Immature natural killer cell (primary cell): ENCODE measurements at regions not wholly inside any gene's neighbourhood (a gene's known extent, or its start where the extent isn't known, plus 50 kb on each side); places are given as distances from the start of the nearest gene placed in this dataset.
"Not testable (repeated sequence)": the region's sequence is repeated elsewhere in the genome, so short reads cannot be mapped to it uniquely, and the experiment has no call there.

ENCODE experiments used
- DNase-seq, 3 donors: peaks; one replicate each; pipeline ENCODE4 v3.0.0; 2022; ENCODE audit warnings: mixed read lengths in 1 of 3
- H3K27ac Mint-ChIP-seq, 6 donors: one replicate each; pipeline ENCODE4 v1.8.0; 2020; ENCODE audit warnings: mixed read lengths in 6 of 6, mild to moderate bottlenecking in 5 of 6, inconsistent platforms in 4 of 6, moderate library complexity in 3 of 6
- H3K27me3 Mint-ChIP-seq, 3 donors: one replicate each; pipeline ENCODE4 v1.8.0; 2020 to 2021; ENCODE audit warnings: low read depth in 3 of 3, mild to moderate bottlenecking in 3 of 3, mixed read lengths in 3 of 3, moderate library complexity in 3 of 3, inconsistent platforms in 1 of 3
- H3K36me3 Mint-ChIP-seq, 3 donors: one replicate each; pipeline ENCODE4 v1.8.0; 2020; ENCODE audit warnings: mixed read lengths in 3 of 3, inconsistent platforms in 2 of 3, mild to moderate bottlenecking in 2 of 3
- H3K4me1 Mint-ChIP-seq, 2 donors: one replicate each; pipeline ENCODE4 v1.8.0; 2020; ENCODE audit warnings: inconsistent platforms in 2 of 2, mild to moderate bottlenecking in 2 of 2, mixed read lengths in 2 of 2, moderate library complexity in 1 of 2
- H3K4me3 Mint-ChIP-seq, 5 donors: one replicate each; pipeline ENCODE4 v1.8.0; 2020; ENCODE audit warnings: mild to moderate bottlenecking in 5 of 5, mixed read lengths in 5 of 5, inconsistent platforms in 3 of 5, moderate library complexity in 3 of 5
- H3K9me3 Mint-ChIP-seq, 6 donors: one replicate each; pipeline ENCODE4 v1.8.0; 2020; ENCODE audit warnings: mild to moderate bottlenecking in 6 of 6, mixed read lengths in 6 of 6, inconsistent platforms in 4 of 6, moderate library complexity in 3 of 6

DNA sequence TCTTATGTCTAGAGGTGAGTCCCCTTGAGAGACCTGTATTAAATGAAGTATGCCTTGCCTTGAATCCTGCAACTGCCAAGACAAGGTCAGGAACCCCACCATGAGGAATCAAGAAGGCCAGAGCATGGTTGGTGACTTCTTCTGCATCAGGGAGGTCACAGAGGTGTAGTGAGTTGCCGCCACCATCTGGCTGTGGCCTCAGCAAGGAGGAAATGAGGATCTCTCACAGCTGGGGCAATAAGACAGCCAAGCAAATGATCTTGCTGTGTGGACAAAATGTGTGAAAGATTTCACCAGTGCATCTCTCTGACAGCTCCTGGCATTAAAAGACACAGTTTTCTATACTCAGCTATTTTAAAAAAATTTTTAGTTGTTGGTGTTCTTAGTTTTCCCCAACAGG is 611.0 kb downstream of the DOK5 start:
- Mint-ChIP-seq H3K27me3 (peaks cover 0 to 2% (median 2%) of the 10 kb centered on the region in 3 donors), H3K27ac (no peak overlapping the region), H3K4me1 (no peaks in the 10 kb centered on the region), H3K36me3 (no peaks in the 10 kb centered on the region), H3K9me3 (peaks cover 4 to 18% (median 10%) of the 10 kb centered on the region in 6 donors), H3K4me3 (no peak overlapping the region)
- no peak for DNase-seq

- no peak for DNase-seq
- Mint-ChIP-seq H3K4me3 (no peak overlapping the region), H3K27ac (no peak overlapping the region), H3K4me1 (no peaks in the 10 kb centered on the region), H3K36me3 (no peaks in the 10 kb centered on the region), H3K27me3 (no peaks in the 10 kb centered on the region), H3K9me3 (peaks cover 4 to 24% (median 8%) of the 10 kb centered on the region in 6 donors)
Measured at GRCh38 chr20:55079917-55080316, 604.5 kb downstream of the DOK5 start.

GRCh38 chr20:55074266-55074840 is 599.0 kb downstream of the DOK5 start:
- H3K27me3 Mint-ChIP-seq, H3K27ac Mint-ChIP-seq, H3K4me1 Mint-ChIP-seq, DNase-seq, H3K36me3 Mint-ChIP-seq, H3K4me3 Mint-ChIP-seq: not testable (repeated sequence)
- H3K9me3 Mint-ChIP-seq: peaks cover 7 to 39% (median 13%) of the 10 kb centered on the region in 6 donors

- Mint-ChIP-seq H3K4me3 (no peak overlapping the region), H3K27ac (no peak overlapping the region), H3K27me3 (no peaks in the 10 kb centered on the region), H3K9me3 (peaks cover 11 to 31% (median 17%) of the 10 kb centered on the region in 6 donors), H3K4me1 (no peaks in the 10 kb centered on the region), H3K36me3 (no peaks in the 10 kb centered on the region)
- DNase-seq: no peak
Measured at GRCh38 chr20:55070001-55070400, 594.6 kb downstream of the DOK5 start.

GRCh38 chr20:55067158-55067825 is 591.9 kb downstream of the DOK5 start:
- DNase-seq: no peak
- no peaks in the 10 kb centered on the region for H3K4me1 Mint-ChIP-seq
- peaks cover 15 to 40% (median 23%) of the 10 kb centered on the region in 6 donors for H3K9me3 Mint-ChIP-seq
- no peaks in the 10 kb centered on the region for H3K27me3 Mint-ChIP-seq
- H3K4me3 Mint-ChIP-seq: no peak overlapping the region
- peaks cover 0 to 4% (median 0%) of the 10 kb centered on the region in 3 donors for H3K36me3 Mint-ChIP-seq
- no peak overlapping the region for H3K27ac Mint-ChIP-seq

GRCh38 chr20:55058938-55059337 is 583.5 kb downstream of the DOK5 start:
- Mint-ChIP-seq H3K4me3 (no peak overlapping the region), H3K36me3 (no peaks in the 10 kb centered on the region), H3K27me3 (peaks cover 0 to 2% (median 0%) of the 10 kb centered on the region in 3 donors), H3K9me3 (peaks cover 4 to 34% (median 17%) of the 10 kb centered on the region in 6 donors), H3K27ac (no peak overlapping the region), H3K4me1 (no peaks in the 10 kb centered on the region)
- no peak for DNase-seq

DNA sequence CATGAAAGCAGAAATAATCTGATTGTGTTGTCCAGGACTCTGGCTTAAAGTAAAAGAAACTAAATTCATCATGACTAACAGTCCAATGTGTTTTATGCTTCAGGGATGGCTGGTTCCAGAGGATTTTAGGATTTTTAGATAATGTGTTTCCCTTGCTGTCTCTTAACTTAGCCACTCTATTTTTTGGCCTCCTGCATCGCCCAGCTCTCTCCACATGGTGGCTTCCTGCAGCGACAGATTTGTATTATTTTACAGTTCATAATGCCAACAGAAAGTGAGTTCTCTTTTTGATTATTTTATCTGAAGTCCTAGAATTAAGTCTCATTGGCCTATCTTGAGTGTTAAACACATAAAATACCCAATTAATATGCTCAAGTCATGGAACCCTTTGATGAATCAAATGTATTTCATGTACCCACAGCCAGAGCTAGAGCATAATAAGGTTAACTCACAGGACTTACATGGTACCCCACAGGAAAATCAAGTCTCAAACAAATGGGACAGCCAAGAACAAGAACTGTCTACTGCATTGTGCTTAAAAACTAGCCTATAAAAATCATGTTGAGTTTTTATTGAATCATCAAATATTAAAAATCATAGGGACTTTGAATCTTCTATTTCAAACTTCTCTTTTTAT is 582.5 kb downstream of the DOK5 start:
- Mint-ChIP-seq H3K9me3 (peaks cover 0 to 27% (median 9%) of the 10 kb centered on the region in 6 donors), H3K4me3 (no peak overlapping the region), H3K27ac (no peak overlapping the region), H3K27me3 (peaks cover 0 to 2% (median 0%) of the 10 kb centered on the region in 3 donors), H3K4me1 (no peaks in the 10 kb centered on the region), H3K36me3 (peaks cover 0 to 5% (median 0%) of the 10 kb centered on the region in 3 donors)
- DNase-seq: no peak

DNA sequence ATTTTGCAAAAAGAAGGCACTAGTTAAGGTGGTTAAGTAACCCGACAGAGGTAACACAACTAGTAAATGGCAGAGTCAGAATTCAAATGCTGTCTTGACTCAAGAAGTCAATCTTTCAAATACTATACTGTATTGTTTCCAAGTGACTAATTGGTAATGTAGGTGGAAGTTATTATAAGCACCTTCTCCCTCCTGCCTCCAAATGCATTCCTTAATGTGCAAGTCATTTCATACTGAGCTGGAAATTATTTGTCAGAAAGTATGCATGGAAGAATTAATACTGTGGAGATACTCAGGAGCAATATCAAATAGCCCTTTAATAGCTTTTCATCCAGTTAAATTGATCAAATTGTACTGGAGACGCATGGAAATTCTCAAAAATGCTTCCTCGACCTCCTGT is 579.1 kb downstream of the DOK5 start:
- H3K4me1 Mint-ChIP-seq: no peaks in the 10 kb centered on the region
- no peak for DNase-seq
- H3K36me3 Mint-ChIP-seq: peaks cover 0 to 8% (median 3%) of the 10 kb centered on the region in 3 donors
- H3K4me3 Mint-ChIP-seq: no peak overlapping the region
- peaks cover 4 to 44% (median 12%) of the 10 kb centered on the region in 6 donors for H3K9me3 Mint-ChIP-seq
- no peak overlapping the region for H3K27ac Mint-ChIP-seq
- peaks cover 0 to 3% (median 0%) of the 10 kb centered on the region in 3 donors for H3K27me3 Mint-ChIP-seq

- Mint-ChIP-seq H3K27ac (no peak overlapping the region), H3K9me3 (peaks cover 4 to 37% (median 11%) of the 10 kb centered on the region in 6 donors), H3K4me1 (no peaks in the 10 kb centered on the region), H3K27me3 (peaks cover 0 to 3% (median 0%) of the 10 kb centered on the region in 3 donors), H3K36me3 (peaks cover 0 to 8% (median 3%) of the 10 kb centered on the region in 3 donors), H3K4me3 (no peak overlapping the region)
- DNase-seq: no peak
Measured at GRCh38 chr20:55053389-55053788, 578.0 kb downstream of the DOK5 start.

DNA sequence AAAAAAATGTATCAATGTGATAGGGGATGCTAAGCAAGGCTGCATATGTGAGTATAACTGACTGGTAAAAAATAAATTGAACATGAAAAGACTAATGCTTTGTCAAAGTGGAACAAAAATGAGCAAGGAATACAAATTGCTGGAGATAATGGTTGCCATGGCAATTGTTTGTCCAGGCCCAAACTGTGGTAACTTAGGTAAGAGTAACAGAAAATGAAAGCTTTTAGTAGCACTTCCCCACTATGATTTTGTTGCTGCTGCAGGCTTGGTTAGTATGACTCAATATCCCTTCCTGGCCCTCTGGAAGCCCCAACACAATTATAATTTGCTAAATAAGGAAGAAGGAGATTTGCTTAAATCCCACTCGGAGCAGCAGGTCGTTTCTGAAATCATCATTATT is 577.1 kb downstream of the DOK5 start:
- peaks cover 0 to 3% (median 0%) of the 10 kb centered on the region in 3 donors for H3K27me3 Mint-ChIP-seq
- no peak for DNase-seq

GRCh38 chr20:55038684-55039083 is 563.3 kb downstream of the DOK5 start:
- Mint-ChIP-seq H3K27me3 (no peaks in the 10 kb centered on the region), H3K4me3 (no peak overlapping the region), H3K9me3 (peaks cover 6 to 19% (median 10%) of the 10 kb centered on the region in 6 donors), H3K27ac (no peak overlapping the region), H3K36me3 (no peaks in the 10 kb centered on the region), H3K4me1 (no peaks in the 10 kb centered on the region)
- DNase-seq: no peak

More for the DNA sequence above, 577.1 kb downstream of the DOK5 start:
- Mint-ChIP-seq H3K4me3 (no peak overlapping the region), H3K36me3 (peaks cover 0 to 8% (median 3%) of the 10 kb centered on the region in 3 donors), H3K4me1 (no peaks in the 10 kb centered on the region), H3K9me3 (peaks cover 4 to 35% (median 11%) of the 10 kb centered on the region in 6 donors), H3K27ac (no peak overlapping the region)

DNA sequence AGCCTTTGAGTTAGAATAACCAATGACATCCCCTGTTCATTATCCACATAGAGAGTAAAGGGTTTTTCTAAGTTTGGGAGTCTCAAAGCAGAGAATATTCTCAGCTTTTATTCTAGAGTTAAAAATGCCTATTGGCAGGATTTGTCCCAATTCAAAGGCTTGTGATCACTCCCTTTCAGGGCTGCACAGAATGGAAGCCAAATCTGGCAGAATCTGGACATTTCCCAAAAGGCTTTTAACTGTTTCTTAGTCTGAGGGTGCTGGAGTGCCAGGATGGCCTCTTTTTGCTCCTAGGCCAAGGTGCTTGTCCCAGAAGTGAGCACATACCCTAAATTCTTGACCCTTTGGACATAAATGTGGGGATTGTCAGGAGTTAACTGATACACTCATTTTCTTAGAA is 556.6 kb downstream of the DOK5 start:
- Mint-ChIP-seq H3K4me3 (no peak overlapping the region), H3K27ac (no peak overlapping the region), H3K9me3 (peaks cover 0 to 13% (median 7%) of the 10 kb centered on the region in 6 donors), H3K36me3 (no peaks in the 10 kb centered on the region), H3K4me1 (no peaks in the 10 kb centered on the region), H3K27me3 (peaks cover 0 to 1% (median 0%) of the 10 kb centered on the region in 3 donors)
- DNase-seq: no peak

DNA sequence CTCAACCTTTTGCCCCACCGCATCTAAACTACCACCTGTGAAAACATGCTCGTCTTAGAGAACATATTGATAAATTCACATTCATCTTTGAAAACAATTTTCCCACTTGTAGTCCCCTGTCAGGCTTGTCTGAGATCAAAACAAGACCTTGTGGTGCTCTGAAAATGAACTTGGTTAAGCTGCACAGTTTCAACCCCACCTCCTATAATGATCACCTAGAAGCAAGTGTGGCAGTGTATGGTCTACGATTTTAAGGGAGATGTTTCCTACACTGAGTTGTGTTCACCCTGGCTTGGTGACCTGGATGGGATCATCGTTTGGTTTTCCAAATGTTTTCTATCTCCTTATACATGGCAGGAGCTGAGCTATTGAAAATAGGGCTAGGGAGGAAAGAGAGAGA is 539.4 kb downstream of the DOK5 start:
- peaks cover 0 to 1% (median 0%) of the 10 kb centered on the region in 3 donors for H3K27me3 Mint-ChIP-seq
- H3K4me1 Mint-ChIP-seq: no peaks in the 10 kb centered on the region
- no peak for DNase-seq
- peaks cover 0 to 3% (median 0%) of the 10 kb centered on the region in 3 donors for H3K36me3 Mint-ChIP-seq
- H3K4me3 Mint-ChIP-seq: no peak overlapping the region
- peaks cover 0 to 18% (median 4%) of the 10 kb centered on the region in 6 donors for H3K9me3 Mint-ChIP-seq
- H3K27ac Mint-ChIP-seq: no peak overlapping the region

DNA sequence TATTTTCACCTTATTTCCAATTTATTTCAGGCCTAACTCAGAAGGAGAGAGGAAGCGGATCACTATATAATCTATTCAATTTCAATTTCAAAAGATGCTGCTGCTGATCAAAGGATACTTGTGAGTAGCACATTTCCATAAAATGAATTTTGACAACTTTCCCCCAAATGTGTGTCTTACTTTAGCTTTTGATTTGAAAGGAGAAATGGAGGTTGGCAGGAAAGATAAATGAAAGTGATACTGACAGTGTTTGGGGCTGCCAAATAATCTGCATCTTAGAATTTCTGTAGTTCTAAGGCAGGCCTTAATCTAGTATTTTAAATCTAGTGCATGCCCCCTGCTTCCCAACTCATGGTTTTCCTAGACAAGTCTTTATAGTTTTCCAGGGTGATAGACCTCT is 535.4 kb downstream of the DOK5 start:
- Mint-ChIP-seq H3K36me3 (peaks cover 0 to 3% (median 0%) of the 10 kb centered on the region in 3 donors), H3K4me3 (no peak overlapping the region), H3K27ac (no peak overlapping the region), H3K27me3 (peaks cover 0 to 4% (median 0%) of the 10 kb centered on the region in 3 donors), H3K9me3 (peaks cover 0 to 26% (median 5%) of the 10 kb centered on the region in 6 donors), H3K4me1 (no peaks in the 10 kb centered on the region)
- DNase-seq: no peak
